ENCODE measurements at regions not wholly inside any gene's neighbourhood (a gene's known extent, or its start where the extent isn't known, plus 50 kb on each side); places are given as distances from the start of the nearest gene placed in this dataset.

DNA sequence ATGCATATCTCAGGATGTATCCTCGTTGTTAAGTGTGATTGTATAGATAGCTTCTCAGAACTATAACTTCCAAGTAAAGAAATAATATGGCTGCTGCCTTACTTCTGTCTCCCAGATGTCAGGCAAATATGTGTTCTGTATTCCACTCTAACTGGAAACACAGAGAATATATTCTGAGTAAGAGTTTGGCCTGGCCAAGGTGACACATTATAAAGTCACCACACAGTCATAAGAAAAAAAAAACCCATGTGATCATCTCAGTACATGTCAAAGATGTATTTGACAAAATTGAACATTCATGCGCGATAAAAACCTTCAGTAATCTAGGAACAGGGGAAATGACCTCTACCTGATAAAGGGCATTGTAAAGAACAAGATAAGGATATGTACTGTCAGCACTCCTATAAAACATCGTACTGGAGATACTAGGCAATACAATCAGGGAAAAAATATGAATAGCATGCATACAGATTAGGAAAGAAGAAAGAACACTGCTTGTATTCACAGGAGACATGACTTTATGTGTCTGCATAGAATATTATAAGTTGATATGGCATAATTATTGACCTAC is 207.1 kb downstream of the ZNF330 start:
- TF ChIP-seq RAD21 (conservative IDR thresholded peaks at IDR 0.05 in 1 of 2, IDR thresholded peaks at IDR 0.05 in 1 of 2), result no peak
- TF ChIP-seq NR3C1 (IDR thresholded peaks at IDR 0.05), result no peak
- TF ChIP-seq, protein P1, sequence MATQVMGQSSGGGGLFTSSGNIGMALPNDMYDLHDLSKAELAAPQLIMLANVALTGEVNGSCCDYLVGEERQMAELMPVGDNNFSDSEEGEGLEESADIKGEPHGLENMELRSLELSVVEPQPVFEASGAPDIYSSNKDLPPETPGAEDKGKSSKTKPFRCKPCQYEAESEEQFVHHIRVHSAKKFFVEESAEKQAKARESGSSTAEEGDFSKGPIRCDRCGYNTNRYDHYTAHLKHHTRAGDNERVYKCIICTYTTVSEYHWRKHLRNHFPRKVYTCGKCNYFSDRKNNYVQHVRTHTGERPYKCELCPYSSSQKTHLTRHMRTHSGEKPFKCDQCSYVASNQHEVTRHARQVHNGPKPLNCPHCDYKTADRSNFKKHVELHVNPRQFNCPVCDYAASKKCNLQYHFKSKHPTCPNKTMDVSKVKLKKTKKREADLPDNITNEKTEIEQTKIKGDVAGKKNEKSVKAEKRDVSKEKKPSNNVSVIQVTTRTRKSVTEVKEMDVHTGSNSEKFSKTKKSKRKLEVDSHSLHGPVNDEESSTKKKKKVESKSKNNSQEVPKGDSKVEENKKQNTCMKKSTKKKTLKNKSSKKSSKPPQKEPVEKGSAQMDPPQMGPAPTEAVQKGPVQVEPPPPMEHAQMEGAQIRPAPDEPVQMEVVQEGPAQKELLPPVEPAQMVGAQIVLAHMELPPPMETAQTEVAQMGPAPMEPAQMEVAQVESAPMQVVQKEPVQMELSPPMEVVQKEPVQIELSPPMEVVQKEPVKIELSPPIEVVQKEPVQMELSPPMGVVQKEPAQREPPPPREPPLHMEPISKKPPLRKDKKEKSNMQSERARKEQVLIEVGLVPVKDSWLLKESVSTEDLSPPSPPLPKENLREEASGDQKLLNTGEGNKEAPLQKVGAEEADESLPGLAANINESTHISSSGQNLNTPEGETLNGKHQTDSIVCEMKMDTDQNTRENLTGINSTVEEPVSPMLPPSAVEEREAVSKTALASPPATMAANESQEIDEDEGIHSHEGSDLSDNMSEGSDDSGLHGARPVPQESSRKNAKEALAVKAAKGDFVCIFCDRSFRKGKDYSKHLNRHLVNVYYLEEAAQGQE (IDR thresholded peaks at IDR 0.05), result no peak
- TF ChIP-seq, protein P2, sequence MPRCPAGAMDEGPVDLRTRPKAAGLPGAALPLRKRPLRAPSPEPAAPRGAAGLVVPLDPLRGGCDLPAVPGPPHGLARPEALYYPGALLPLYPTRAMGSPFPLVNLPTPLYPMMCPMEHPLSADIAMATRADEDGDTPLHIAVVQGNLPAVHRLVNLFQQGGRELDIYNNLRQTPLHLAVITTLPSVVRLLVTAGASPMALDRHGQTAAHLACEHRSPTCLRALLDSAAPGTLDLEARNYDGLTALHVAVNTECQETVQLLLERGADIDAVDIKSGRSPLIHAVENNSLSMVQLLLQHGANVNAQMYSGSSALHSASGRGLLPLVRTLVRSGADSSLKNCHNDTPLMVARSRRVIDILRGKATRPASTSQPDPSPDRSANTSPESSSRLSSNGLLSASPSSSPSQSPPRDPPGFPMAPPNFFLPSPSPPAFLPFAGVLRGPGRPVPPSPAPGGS (IDR thresholded peaks at IDR 0.05), result no peak
- TF ChIP-seq, protein P3, sequence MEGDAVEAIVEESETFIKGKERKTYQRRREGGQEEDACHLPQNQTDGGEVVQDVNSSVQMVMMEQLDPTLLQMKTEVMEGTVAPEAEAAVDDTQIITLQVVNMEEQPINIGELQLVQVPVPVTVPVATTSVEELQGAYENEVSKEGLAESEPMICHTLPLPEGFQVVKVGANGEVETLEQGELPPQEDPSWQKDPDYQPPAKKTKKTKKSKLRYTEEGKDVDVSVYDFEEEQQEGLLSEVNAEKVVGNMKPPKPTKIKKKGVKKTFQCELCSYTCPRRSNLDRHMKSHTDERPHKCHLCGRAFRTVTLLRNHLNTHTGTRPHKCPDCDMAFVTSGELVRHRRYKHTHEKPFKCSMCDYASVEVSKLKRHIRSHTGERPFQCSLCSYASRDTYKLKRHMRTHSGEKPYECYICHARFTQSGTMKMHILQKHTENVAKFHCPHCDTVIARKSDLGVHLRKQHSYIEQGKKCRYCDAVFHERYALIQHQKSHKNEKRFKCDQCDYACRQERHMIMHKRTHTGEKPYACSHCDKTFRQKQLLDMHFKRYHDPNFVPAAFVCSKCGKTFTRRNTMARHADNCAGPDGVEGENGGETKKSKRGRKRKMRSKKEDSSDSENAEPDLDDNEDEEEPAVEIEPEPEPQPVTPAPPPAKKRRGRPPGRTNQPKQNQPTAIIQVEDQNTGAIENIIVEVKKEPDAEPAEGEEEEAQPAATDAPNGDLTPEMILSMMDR (IDR thresholded peaks at IDR 0.05), result no peak
- no peak for TF ChIP-seq JUN (IDR thresholded peaks at IDR 0.05)
- no peak for TF ChIP-seq RCOR1 (IDR thresholded peaks at IDR 0.05; ENCODE audit: low read depth, low read length)
- TF ChIP-seq, protein P4, sequence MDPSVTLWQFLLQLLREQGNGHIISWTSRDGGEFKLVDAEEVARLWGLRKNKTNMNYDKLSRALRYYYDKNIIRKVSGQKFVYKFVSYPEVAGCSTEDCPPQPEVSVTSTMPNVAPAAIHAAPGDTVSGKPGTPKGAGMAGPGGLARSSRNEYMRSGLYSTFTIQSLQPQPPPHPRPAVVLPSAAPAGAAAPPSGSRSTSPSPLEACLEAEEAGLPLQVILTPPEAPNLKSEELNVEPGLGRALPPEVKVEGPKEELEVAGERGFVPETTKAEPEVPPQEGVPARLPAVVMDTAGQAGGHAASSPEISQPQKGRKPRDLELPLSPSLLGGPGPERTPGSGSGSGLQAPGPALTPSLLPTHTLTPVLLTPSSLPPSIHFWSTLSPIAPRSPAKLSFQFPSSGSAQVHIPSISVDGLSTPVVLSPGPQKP (IDR thresholded peaks at IDR 0.05; ENCODE audit: low read depth, low read length), result no peak
